H1 (cell line): ENCODE measurements at regions not wholly inside any gene's neighbourhood (a gene's known extent, or its start where the extent isn't known, plus 50 kb on each side); places are given as distances from the start of the nearest gene placed in this dataset.

Source experiments
- CTCF ChIA-PET: fragments of 300-600 bp; sonication (Branson Sonifier 250); formaldehyde crosslinking; loops from one replicate; lab custom pipeline; 2021; ENCODE audit not compliant: partially characterized antibody; lab: Charles Lee
- POLR2A ChIA-PET: fragments of 300-600 bp; sonication (Branson Sonifier 250); formaldehyde crosslinking; loops from one replicate; lab custom pipeline; 2021; ENCODE audit warnings: inconsistent platforms; ENCODE audit not compliant: partially characterized antibody; lab: Charles Lee
- DNase-seq, 2 experiments: peaks; one replicate each; pipeline versions ENCODE4 v3.0.0 to v3.0.0-alpha.2; 2010 to 2022; ENCODE audit warnings: low spot score in 2 of 2, low read depth in 1 of 2, mixed read lengths in 1 of 2
- FAIRE-seq: peaks from 2 replicates; lab custom pipeline; 2011; peaks lifted over from hg19 to GRCh38; lab: Jason Lieb, UNC
- H2AFZ ChIP-seq: 2 replicates; pipeline ENCODE4 v1.8.1; 2012; ENCODE audit warnings: low read length, inconsistent platforms
- H2AK5ac ChIP-seq: 2 replicates; pipeline ENCODE4 v1.6.1; 2013; ENCODE audit warnings: low read depth, low read length
- H2BK120ac ChIP-seq: replicated peaks from 2 replicates; pipeline ENCODE3; 2013; ENCODE audit warnings: low read depth, low read length, inconsistent platforms
- H2BK12ac ChIP-seq: 2 replicates; pipeline ENCODE4 v1.6.1; 2013; ENCODE audit warnings: low read depth, low read length
- H2BK15ac ChIP-seq: 2 replicates; pipeline ENCODE4 v1.6.1; 2013; ENCODE audit warnings: low read length
- H2BK20ac ChIP-seq: 2 replicates; pipeline ENCODE4 v1.6.1; 2013; ENCODE audit warnings: low read length
- H2BK5ac ChIP-seq: 2 replicates; pipeline ENCODE4 v1.6.1; 2013; ENCODE audit warnings: low read depth, low read length
- H3K14ac ChIP-seq: 2 replicates; pipeline ENCODE4 v1.6.1; 2013; ENCODE audit warnings: inconsistent platforms; ENCODE audit not compliant: insufficient read length
- H3K18ac ChIP-seq: 2 replicates; pipeline ENCODE4 v1.6.1; 2013; ENCODE audit warnings: low read length; ENCODE audit errors: extremely low read depth
- H3K23ac ChIP-seq: 2 replicates; pipeline ENCODE4 v1.6.1; 2013; ENCODE audit warnings: inconsistent platforms; ENCODE audit not compliant: insufficient read length
- H3K23me2 ChIP-seq: 2 replicates; pipeline ENCODE4 v1.6.1; 2013; ENCODE audit warnings: low read depth, low read length
- H3K27ac ChIP-seq: 2 replicates; pipeline ENCODE4 v1.6.1; 2011; ENCODE audit warnings: low read depth, low read length, inconsistent platforms
- H3K27me3 ChIP-seq, 4 experiments: replicated peaks in 1 of 4; 1 replicate in 1 of 4; 2 replicates in 3 of 4; pipeline versions ENCODE4 v1.6.1 to v1.8.1; 2011 to 2013; ENCODE audit warnings: low read length in 3 of 4, mild to moderate bottlenecking in 3 of 4, inconsistent platforms in 2 of 4, mixed read lengths in 2 of 4, moderate library complexity in 1 of 4; ENCODE audit not compliant: control insufficient read depth in 3 of 4, insufficient read depth in 3 of 4; ENCODE audit errors: extremely low read depth in 1 of 4
- H3K36me3 ChIP-seq, 4 experiments: 2 replicates each; pipeline versions ENCODE4 v1.6.1 to v1.8.1; 2011 to 2013; ENCODE audit warnings: mild to moderate bottlenecking in 4 of 4, low read length in 3 of 4, moderate library complexity in 2 of 4, control low read depth in 1 of 4, inconsistent platforms in 1 of 4; ENCODE audit not compliant: insufficient read depth in 4 of 4, control insufficient read depth in 2 of 4
- H3K4ac ChIP-seq: replicated peaks from 2 replicates; pipeline ENCODE3; 2013; ENCODE audit warnings: low read length, low read depth, mixed read lengths, inconsistent platforms; ENCODE audit not compliant: insufficient read length
- H3K4me1 ChIP-seq, 4 experiments: replicated peaks in 1 of 4; 1 replicate in 1 of 4; 2 replicates in 3 of 4; pipeline versions ENCODE4 v1.6.1 to v1.8.1; 2011 to 2013; ENCODE audit warnings: low read length in 3 of 4, inconsistent platforms in 2 of 4, mixed read lengths in 1 of 4; ENCODE audit not compliant: insufficient read depth in 4 of 4, control insufficient read depth in 3 of 4
- H3K4me2 ChIP-seq, 2 experiments: 2 replicates each; pipeline versions ENCODE4 v1.6.1 to v1.8.1; 2011 to 2013; ENCODE audit warnings: low read depth in 2 of 2, low read length in 2 of 2, control low read depth in 1 of 2, inconsistent platforms in 1 of 2, mild to moderate bottlenecking in 1 of 2; ENCODE audit not compliant: insufficient read depth in 1 of 2
- H3K4me3 ChIP-seq, 4 experiments: fragments of 200-600, 300-600 bp in 1 of 4; sonication (generic), shearing (Covaris generic), sonication (Bioruptor Twin) in 1 of 4; 2 replicates each; pipeline versions ENCODE4 v1.5.1 to v1.8.1; 2011 to 2016; ENCODE audit warnings: low read length in 4 of 4, low read depth in 3 of 4, control low read depth in 2 of 4, inconsistent platforms in 2 of 4, mild to moderate bottlenecking in 2 of 4, mixed read lengths in 1 of 4, moderate library complexity in 1 of 4; ENCODE audit not compliant: insufficient read depth in 2 of 4; ENCODE audit errors: extremely low read depth in 1 of 4
- H3K56ac ChIP-seq: replicated peaks from 2 replicates; pipeline ENCODE3; 2013; ENCODE audit warnings: low read depth, mild to moderate bottlenecking, mixed read lengths, low read length, inconsistent platforms; ENCODE audit not compliant: insufficient read length
- H3K79me1 ChIP-seq: 2 replicates; pipeline ENCODE4 v1.6.1; 2013; ENCODE audit warnings: low read depth, low read length, control low read depth
- H3K79me2 ChIP-seq, 2 experiments: 2 replicates each; pipeline versions ENCODE4 v1.6.1 to v1.8.1; 2012 to 2013; ENCODE audit warnings: low read length in 2 of 2, mild to moderate bottlenecking in 2 of 2, inconsistent platforms in 1 of 2; ENCODE audit not compliant: insufficient read depth in 2 of 2, control insufficient read depth in 1 of 2
- H3K9ac ChIP-seq, 4 experiments: replicated peaks in 1 of 4; 1 replicate in 1 of 4; 2 replicates in 3 of 4; pipeline versions ENCODE4 v1.6.1 to v1.8.1; 2011 to 2013; ENCODE audit warnings: low read depth in 3 of 4, low read length in 3 of 4, control low read depth in 2 of 4, mild to moderate bottlenecking in 2 of 4, moderate library complexity in 2 of 4, inconsistent platforms in 1 of 4; ENCODE audit errors: extremely low read depth in 1 of 4
- H3K9me3 ChIP-seq, 2 experiments: 2 replicates each; pipeline versions ENCODE4 v1.6.1 to v1.8.1; 2012 to 2013; ENCODE audit warnings: mild to moderate bottlenecking in 2 of 2, moderate library complexity in 2 of 2, control low read depth in 1 of 2, inconsistent platforms in 1 of 2, low read depth in 1 of 2, low read length in 1 of 2, mixed read lengths in 1 of 2; ENCODE audit not compliant: insufficient read depth in 2 of 2
- H4K20me1 ChIP-seq, 2 experiments: replicated peaks in 1 of 2; 2 replicates each; pipeline versions ENCODE3 to v1.8.1; 2011 to 2013; ENCODE audit warnings: inconsistent platforms in 2 of 2, low read length in 2 of 2, mild to moderate bottlenecking in 1 of 2; ENCODE audit not compliant: insufficient read depth in 2 of 2, control insufficient read depth in 1 of 2
- H4K5ac ChIP-seq: 2 replicates; pipeline ENCODE4 v1.6.1; 2013; ENCODE audit warnings: low read length, low read depth, mixed read lengths, inconsistent platforms; ENCODE audit not compliant: insufficient read length
- H4K8ac ChIP-seq: 2 replicates; pipeline ENCODE4 v1.8.0; 2013; ENCODE audit warnings: mild to moderate bottlenecking, moderate library complexity, low read length, inconsistent platforms; ENCODE audit not compliant: insufficient read depth; ENCODE audit errors: extremely low read depth
- H4K91ac ChIP-seq: replicated peaks from 2 replicates; pipeline ENCODE3; 2013; ENCODE audit warnings: low read length, mixed read lengths, inconsistent platforms; ENCODE audit not compliant: insufficient read length
- EGR1 ChIP-seq: IDR thresholded peaks from 2 replicates; pipeline ENCODE4 v1.6.1; 2011; ENCODE audit warnings: low read depth, low read length, borderline replicate concordance
- RBBP5 ChIP-seq: IDR thresholded peaks from 2 replicates; pipeline ENCODE4 v1.7.1; 2012; ENCODE audit warnings: low read depth, mild to moderate bottlenecking, inconsistent platforms, low read length, moderate library complexity, borderline replicate concordance
- WGBS, 2 experiments: shearing (Covaris generic) in 1 of 2; methylation state at CpG; one replicate each; pipeline versions ENCODE4 v1.1.6 to v1.1.7; 2013 to 2015; ENCODE audit warnings: low lambda C conversion rate in 2 of 2, mixed read lengths in 2 of 2, inconsistent platforms in 1 of 2, low coverage in 1 of 2, missing lambda C conversion rate in 1 of 2; ENCODE audit not compliant: insufficient replicate concordance in 2 of 2, insufficient coverage in 1 of 2, insufficient read length in 1 of 2; ENCODE audit errors: extremely low coverage in 1 of 2, missing lambda C conversion rate in 1 of 2; 5-methylcytosine and 5-hydroxymethylcytosine counted together

- Histone ChIP-seq H4K20me1 (no peaks in the 10 kb centered on the region), H2AK5ac (no peak overlapping the region), H4K5ac (no peak overlapping the region), H3K56ac (no peak overlapping the region), H2AFZ (no peak overlapping the region), H3K23me2 (no peaks in the 10 kb centered on the region), H3K9ac (no peak overlapping the region), H3K36me3 (no peaks in the 10 kb centered on the region), H3K79me1 (no peaks in the 10 kb centered on the region), H2BK5ac (0 out of 2 replicates have a peak overlapping the region, but pooled peaks have one; percentile 77), H2BK12ac (peak overlapping the region; percentile 41; the same call in 1 of the 2 replicates), H3K23ac (no peak overlapping the region), H3K27ac (0 out of 2 replicates have a peak overlapping the region, but pooled peaks have one; percentile 35), H3K4me1 (peaks cover 3 to 13% (median 12%) of the 10 kb centered on the region in 4 experiments; a peak in 6 of 7 replicates), H3K4ac (no peak overlapping the region), H2BK120ac (no peak overlapping the region), H3K4me2 (peak overlapping the region in 1 of 2 experiments; percentile 80; a peak in 2 of 4 replicates), H2BK20ac (0 out of 2 replicates have a peak overlapping the region, but pooled peaks have one; percentile 17), H4K91ac (peak overlapping the region; percentile 67), H3K79me2 (no peaks in the 10 kb centered on the region), H3K4me3 (peak overlapping the region in 2 of 4 experiments; percentile 17 to 24; a peak in 2 of 8 replicates), H2BK15ac (no peak overlapping the region), H3K18ac (no peak overlapping the region), H3K27me3 (no peaks in the 10 kb centered on the region), H3K14ac (no peak overlapping the region), H4K8ac (no peak overlapping the region), H3K9me3 (peaks cover 0 to 4% of the 10 kb centered on the region in 2 experiments; a peak in 1 of 4 replicates)
- no peak for TF ChIP-seq RBBP5
- TF ChIP-seq EGR1: 0 out of 2 replicates have a peak, but pooled peaks have one; percentile 44
- DNase-seq (no peak), FAIRE-seq (no peak)
- 25% methylated on average over 2 of the region's 2 CpGs; no CpG with 5 or more reads in 1 of the 2 experiments for WGBS, 2 experiments
- ChIA-PET POLR2A (no interaction called here), CTCF (interaction anchor here (1.2 to 3.3 kb wide), 5 partner anchors 11 to 168 kb away, joined by 3 to 17 read pairs (median 4); no protein-coding TSS in a partner anchor)
Measured at GRCh38 chr17:33582661-33583060, 289.6 kb upstream of the ASIC2 start.
